ENCODE measurements at regions not wholly inside any gene's neighbourhood (a gene's known extent, or its start where the extent isn't known, plus 50 kb on each side); places are given as distances from the start of the nearest gene placed in this dataset.
A peak's percentile ranks its signal among the peaks of the same experiment; 100 is the strongest.

GRCh38 chr3:159803459-159803858 lies 185.2 kb upstream of the IL12A start:
- no peak for DNase-seq

- DNase-seq = peak; percentile 70
Measured at GRCh38 chr3:159804726-159805410, 183.8 kb upstream of the IL12A start.

DNA sequence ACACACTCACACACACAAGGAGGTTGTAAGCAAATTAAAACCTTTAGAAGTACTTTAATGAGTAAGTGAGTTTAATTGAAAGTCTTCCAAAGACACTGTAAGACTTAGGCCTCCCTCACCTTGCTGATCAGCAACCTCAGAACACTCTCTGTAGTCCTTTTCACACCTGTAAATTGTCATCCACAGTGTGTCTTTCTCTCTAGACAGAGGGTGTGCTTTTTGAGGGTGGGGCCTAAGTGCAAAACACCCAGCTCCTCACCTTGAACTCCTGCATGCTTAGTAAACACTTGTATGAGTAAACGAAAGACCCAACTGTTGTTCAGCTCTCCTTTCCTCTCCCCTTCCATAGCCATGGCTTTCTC lies 183.2 kb upstream of the IL12A start:
- DNase-seq = no peak

GRCh38 chr3:159806412-159806811 lies 182.2 kb upstream of the IL12A start:
- DNase-seq = no peak

DNA sequence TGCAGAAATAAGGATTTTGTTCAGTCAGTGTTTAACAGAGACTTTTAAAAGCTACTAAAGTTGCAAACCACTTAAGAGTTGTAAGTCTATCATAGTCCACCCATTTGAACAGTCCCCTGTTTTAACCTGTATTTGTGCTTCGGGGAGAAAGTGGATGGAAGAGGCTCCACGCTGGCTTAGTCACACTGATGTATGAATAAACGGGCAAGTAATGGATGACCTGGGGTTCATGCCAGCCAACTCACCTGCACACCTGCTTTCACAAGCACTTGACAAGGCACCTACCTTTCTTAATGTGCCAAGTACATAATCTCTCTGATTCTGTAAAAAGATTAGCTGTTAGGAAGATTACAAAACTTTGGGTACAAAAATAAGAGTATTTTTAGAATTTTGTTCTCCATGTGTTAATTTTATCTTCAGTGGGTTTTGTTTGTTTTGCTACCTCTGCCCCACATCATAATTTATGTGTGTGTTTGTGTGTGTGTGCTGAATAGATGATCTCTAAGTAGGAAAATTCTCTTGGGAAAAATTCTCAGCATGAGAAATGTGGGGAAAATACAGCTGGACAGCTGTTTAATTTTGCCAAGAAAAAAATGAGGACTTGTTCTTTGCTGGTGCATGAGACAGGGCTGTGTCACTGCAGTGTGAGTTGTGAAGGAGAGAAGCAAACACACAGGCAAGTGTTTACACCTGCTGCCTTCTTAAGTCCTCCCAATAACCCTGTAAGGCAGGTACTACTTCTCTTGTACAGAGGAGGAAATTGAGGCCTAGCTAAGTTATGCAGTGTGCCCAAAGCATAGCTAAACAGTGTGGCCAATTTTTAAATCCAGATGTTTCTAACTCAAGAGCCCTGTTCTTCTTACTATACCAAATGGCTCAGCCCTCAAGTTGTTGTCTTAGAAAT lies 181.2 kb upstream of the IL12A start:
- DNase-seq = no peak

DNA sequence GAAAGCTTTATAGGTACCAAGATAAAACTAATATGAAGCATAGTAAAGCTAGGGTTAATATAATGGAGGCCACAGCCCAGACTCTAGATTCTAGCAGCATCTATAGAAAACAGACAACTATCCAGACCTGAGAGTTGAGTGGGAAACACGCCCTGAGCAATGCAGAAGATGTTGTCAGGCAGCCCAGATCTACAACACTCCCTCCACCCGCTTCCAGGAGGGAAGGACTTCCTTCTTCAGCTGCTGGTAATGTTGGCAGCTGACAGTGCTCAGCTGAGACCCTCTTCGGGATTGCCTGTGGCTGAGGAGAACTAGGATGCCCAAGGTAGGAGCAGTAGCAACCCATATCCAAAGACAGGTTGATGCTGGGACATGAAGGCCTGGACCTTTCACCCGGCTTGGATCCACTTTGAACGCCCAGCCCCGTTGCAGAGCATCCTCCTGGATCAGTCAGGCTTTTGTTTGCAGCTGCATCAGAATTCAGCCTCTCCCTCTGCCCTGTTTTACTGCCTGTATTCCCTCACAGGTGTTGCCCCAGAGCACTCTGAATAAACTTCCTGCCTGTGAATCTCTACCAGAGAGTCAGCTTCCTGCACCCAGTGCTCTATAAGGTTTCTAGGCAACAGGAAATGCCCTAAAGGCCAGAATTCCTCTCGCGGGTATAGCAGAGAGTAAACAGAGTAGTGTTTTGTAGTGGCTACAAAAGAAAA lies 174.7 kb upstream of the IL12A start:
- DNase-seq = no peak

- no peak for DNase-seq
Measured at GRCh38 chr3:159816512-159816911, 172.1 kb upstream of the IL12A start.

DNA sequence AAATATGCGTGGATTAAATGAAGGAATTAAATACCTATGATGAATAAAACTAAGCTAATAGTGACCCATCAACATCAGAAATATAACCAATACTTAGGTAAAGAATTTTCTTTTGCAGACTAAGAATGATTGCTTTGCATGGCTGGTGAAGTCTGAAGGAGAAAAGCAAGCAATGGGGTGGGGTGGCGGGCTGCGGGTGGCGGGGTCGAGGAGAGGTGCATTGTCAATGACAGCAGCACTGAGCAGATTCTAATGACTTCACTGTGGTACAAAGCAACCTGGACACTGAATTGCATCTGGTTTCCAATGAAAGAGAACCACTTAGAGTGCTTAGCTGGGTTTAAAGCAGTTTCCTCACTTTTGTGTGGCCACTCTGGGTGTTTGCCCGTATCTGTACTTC lies 171.5 kb upstream of the IL12A start:
- DNase-seq = no peak

DNA sequence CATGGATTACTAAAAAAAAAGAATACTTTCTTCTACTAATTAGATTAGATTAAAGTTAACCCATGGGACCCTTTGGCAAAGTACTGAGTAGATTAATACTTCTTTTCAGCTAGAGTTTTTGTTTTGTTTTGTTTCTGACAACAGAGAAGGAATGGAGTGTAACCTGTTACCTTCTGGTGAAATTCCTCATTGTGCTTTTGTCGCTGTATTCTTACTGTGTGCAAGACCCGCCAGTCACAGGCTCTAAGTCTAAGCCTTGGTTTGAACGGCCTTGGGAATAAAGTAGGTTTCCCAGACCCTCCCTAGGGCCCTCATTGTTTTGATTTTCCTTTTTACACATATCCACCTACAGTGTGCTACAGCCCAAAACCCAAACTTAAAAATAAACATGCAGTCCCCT lies 171.1 kb upstream of the IL12A start:
- DNase-seq = no peak

GRCh38 chr3:159818399-159818798 lies 170.2 kb upstream of the IL12A start:
- DNase-seq = no peak

- DNase-seq = no peak
Measured at GRCh38 chr3:159818997-159819500, 169.6 kb upstream of the IL12A start.

- no peak for DNase-seq
Measured at GRCh38 chr3:159819676-159820075, 169.0 kb upstream of the IL12A start.

- DNase-seq = no peak
Measured at GRCh38 chr3:159821110-159821509, 167.5 kb upstream of the IL12A start.

GRCh38 chr3:159821736-159822135 lies 166.9 kb upstream of the IL12A start:
- DNase-seq = no peak

GRCh38 chr3:159823780-159824179 lies 164.9 kb upstream of the IL12A start:
- DNase-seq = no peak

DNA sequence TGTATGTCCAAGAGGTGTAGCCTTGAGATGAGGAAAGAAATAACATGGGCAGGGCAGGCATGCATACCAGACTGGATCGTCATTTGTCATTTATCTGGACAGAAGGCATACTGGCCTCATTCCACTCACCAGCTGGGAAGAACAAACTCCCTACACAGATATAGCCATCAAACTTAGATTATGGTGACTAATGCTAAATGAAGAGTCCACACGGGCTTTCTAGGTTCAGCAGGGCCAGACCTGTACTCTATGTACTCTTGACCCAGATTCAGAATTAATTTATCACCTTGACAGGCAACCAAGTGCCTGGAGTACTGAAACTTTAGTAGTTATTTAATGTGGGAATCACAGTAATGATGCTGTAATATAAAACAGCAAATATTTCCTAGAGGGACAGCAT lies 164.3 kb upstream of the IL12A start:
- no peak for DNase-seq

GRCh38 chr3:159825216-159825854 lies 163.3 kb upstream of the IL12A start:
- no peak for DNase-seq

DNA sequence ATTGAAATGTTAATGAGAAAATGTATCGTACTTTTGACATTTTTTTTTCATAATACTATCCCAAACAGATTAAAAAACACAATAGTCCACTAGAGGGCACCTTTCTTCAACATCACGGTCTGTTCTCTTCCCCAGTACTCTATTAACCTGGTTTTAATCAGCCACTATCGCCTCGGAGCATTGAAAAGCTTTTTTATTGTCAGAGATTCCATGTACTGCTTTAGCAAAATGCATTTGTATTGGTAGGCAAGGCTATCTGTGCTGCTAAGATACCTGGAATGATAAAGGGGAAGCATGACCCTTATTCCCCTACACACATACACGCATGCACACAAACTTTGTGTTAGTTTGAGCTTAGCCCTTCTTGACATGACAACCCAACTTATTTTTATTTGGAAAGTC lies 160.1 kb upstream of the IL12A start:
- DNase-seq = peak; percentile 36

GRCh38 chr3:159829056-159829455 lies 159.6 kb upstream of the IL12A start:
- DNase-seq = no peak

DNA sequence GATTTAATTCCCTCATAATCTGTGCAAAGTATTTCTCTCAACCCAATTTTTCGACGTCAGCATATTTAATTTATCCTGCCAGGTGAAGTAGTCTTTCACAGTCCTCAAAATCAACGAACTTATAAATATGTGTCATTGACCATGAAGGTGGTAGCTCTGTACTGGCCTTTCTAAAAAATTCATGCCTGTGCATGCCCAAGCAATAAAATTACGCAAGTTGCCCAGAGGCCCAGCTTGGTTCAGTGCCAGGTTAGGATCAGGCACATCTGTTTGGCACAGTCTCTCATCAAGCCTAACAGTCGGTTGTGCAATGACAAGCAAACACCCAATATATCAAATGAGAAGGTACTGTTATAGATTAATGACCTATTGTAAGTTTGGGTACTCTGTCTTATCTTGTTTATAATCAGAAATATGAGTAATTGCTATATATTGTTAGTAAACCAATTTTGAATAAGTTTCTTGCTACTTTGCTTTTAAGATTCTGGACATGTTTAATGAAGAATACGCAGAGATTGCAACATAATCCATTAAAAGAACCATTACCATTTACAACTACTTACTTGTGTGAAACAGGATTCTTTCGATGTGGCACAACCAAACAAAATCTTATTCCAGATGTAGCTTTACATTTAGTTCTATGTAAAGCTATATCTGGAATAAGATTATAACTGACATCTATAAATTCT lies 159.0 kb upstream of the IL12A start:
- DNase-seq = no peak

DNA sequence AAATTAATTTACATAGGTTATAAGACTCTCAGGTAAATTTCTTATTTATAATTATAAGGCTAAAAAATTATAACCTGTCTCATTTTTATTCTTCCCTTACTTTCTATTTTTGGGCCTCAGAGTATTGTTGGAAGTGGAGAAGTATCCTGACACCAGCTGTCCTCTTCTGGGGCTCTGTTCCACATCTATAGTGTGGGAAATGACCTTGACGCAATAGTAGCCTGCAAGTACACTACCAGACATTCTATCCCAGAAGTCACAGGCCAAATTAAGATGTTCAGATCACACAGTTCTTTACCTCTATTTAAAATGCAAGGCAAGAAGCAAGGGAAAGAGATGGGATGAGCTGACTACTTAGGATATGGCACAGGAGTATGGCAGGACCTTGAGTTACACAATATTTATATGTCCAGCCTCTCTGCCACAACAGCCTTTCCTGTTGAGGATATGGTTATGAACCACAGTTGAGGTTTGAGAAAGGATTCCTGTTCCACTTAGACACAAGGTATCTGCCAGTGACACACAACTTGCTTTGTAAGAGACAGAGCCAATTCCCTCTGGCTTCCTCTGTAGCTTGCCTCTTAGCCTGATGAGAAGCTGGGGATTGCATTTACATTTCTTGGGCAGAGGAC lies 158.0 kb upstream of the IL12A start:
- DNase-seq = no peak

DNA sequence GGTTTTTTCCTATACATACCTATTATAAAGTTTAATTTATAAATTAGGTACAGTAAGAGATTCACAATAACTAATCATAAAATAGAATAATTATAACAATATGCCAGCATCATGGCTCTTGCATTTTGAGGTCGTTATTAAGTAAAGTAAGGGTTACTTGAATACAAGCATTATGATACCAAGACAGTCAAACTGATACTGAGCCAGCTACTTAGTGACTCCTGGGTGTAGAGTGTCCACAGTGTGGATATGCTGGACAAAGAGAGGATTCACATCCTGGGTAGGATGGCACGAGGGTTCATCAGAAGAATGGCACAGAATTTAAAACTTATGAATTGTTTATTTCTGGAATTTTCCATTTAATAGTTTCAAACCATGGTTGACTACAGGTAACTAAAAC lies 157.2 kb upstream of the IL12A start:
- no peak for DNase-seq

All from inflammatory macrophage treated with lipopolysaccharide for 4 hours (primary cell).